ENCODE measurements at regions not wholly inside any gene's neighbourhood (a gene's known extent, or its start where the extent isn't known, plus 50 kb on each side); places are given as distances from the start of the nearest gene placed in this dataset.

- TF ChIP-seq EZH2 (IDR thresholded peaks at IDR 0.05) (no peak), POLR2AphosphoS5 (IDR thresholded peaks at IDR 0.05; ENCODE audit: borderline replicate concordance, low read depth, low read length) (no peak)
These were observed 122.5 kb upstream of the ETS2 start for GRCh38 chr21:38683222-38683621.
